Panc1 (cell line): ENCODE measurements at regions not wholly inside any gene's neighbourhood (a gene's known extent, or its start where the extent isn't known, plus 50 kb on each side); places are given as distances from the start of the nearest gene placed in this dataset.

Source experiments
- ATAC-seq: fragments of 200-7000 bp; cut with Tn5 transposase; 2 replicates; pipeline ENCODE4 v1.9.1; 2020; ENCODE audit warnings: mild to moderate bottlenecking, moderate library complexity
- BruUV-seq: library from RNA; stranded (reverse); fragments of 400-500 nt; replicated peaks from 2 replicates; lab custom pipeline; 2021; lab: Mats Ljungman, UMichigan
- CTCF ChIA-PET: fragments of 300-600 bp; sonication (Branson Sonifier 250); formaldehyde crosslinking; loops from one replicate; lab custom pipeline; 2022; ENCODE audit warnings: antibody characterized with exemption; lab: Charles Lee
- POLR2A ChIA-PET: fragments of 300-600 bp; sonication (Branson Sonifier 250); formaldehyde crosslinking; loops from one replicate; lab custom pipeline; 2022; ENCODE audit warnings: antibody characterized with exemption; lab: Charles Lee
- DNase-seq: peaks from one replicate; pipeline ENCODE4 v3.0.0-alpha.2; 2010; ENCODE audit warnings: low read depth, low spot score
- H3K27ac ChIP-seq: 2 replicates; pipeline ENCODE4 v1.5.1; 2011; ENCODE audit warnings: mild to moderate bottlenecking, low read length, inconsistent platforms
- H3K27me3 ChIP-seq: fragments of 200-500 bp; sonication (Bioruptor generic); 2 replicates; pipeline ENCODE4 v1.6.0; 2014; ENCODE audit warnings: low read length, inconsistent platforms; ENCODE audit not compliant: control insufficient read depth, insufficient read depth
- H3K36me3 ChIP-seq: fragments of 200-500 bp; sonication (Bioruptor generic); 2 replicates; pipeline ENCODE4 v1.5.1; 2014; ENCODE audit warnings: inconsistent platforms, mild to moderate bottlenecking, low read length, moderate library complexity; ENCODE audit not compliant: control insufficient read depth, insufficient read depth
- H3K4me1 ChIP-seq: 2 replicates; pipeline ENCODE4 v1.5.1; 2011; ENCODE audit warnings: inconsistent platforms, mild to moderate bottlenecking, low read length, moderate library complexity; ENCODE audit not compliant: control insufficient read depth, insufficient read depth
- H3K4me3 ChIP-seq, 2 experiments: 2 replicates each; pipeline ENCODE4 v1.5.1; 2011 to 2012; ENCODE audit warnings: low read depth in 2 of 2, low read length in 2 of 2, mild to moderate bottlenecking in 2 of 2, inconsistent platforms in 1 of 2, moderate library complexity in 1 of 2
- H3K9me3 ChIP-seq: fragments of 200-500 bp; sonication (Bioruptor generic); 2 replicates; pipeline ENCODE4 v1.5.1; 2014; ENCODE audit warnings: low read depth, mild to moderate bottlenecking, inconsistent platforms, low read length, moderate library complexity; ENCODE audit not compliant: control insufficient read depth, insufficient read depth
- POLR2AphosphoS5 ChIP-seq: IDR thresholded peaks from 2 replicates; pipeline ENCODE4 v1.6.1; 2012; ENCODE audit warnings: mild to moderate bottlenecking, low read depth, low read length, moderate library complexity
- SIN3A ChIP-seq: IDR thresholded peaks from 2 replicates; pipeline ENCODE4 v1.6.1; 2012; ENCODE audit warnings: low read depth, mild to moderate bottlenecking, low read length, moderate library complexity, borderline replicate concordance; ENCODE audit not compliant: insufficient read depth
- TCF7L2 ChIP-seq: IDR thresholded peaks from 2 replicates; pipeline ENCODE4 v1.6.1; 2011; ENCODE audit warnings: mild to moderate bottlenecking, low read depth, low read length, inconsistent platforms
- in situ Hi-C: cut with HindIII; loops from 2 replicates; pipeline ENCODE4 v1.10.0; 2016; ENCODE audit warnings: low sequenced_read_pairs, low pct_unique_long_range_greater_than_20kb
- intact Hi-C: fragments of 100-400 bp; cut with micrococcal nuclease; formaldehyde crosslinking; loops from one replicate; pipeline ENCODE4 v1.10.0; 2022; ENCODE audit not compliant: unreplicated experiment
- TF ChIP-seq, protein P1 (sequence below): fragments of 450-650 bp; IDR thresholded peaks from 2 replicates; pipeline ENCODE4 v1.5.1; 2017; ENCODE audit warnings: mild to moderate bottlenecking
- TF ChIP-seq, protein P2 (sequence below), 2 experiments: IDR thresholded peaks; 2 replicates each; pipeline ENCODE4 v1.6.1; 2011 to 2012; ENCODE audit warnings: low read depth in 2 of 2, control low read depth in 1 of 2, low read length in 1 of 2, mild to moderate bottlenecking in 1 of 2, moderate library complexity in 1 of 2; ENCODE audit not compliant: insufficient read depth in 1 of 2

GRCh38 chr14:34199585-34199984 is 248.7 kb upstream of the EGLN3 start:
- in situ Hi-C loops (no loop called here), intact Hi-C loops (no loop called here)
- DNase-seq (no peak), ATAC-seq (no peak)
- ChIA-PET POLR2A (no interaction called here), CTCF (interaction anchor here (0.7 kb wide), 1 partner anchor 86 kb away, joined by 12 read pairs; no protein-coding TSS in a partner anchor)
- Histone ChIP-seq H3K9me3 (no peaks in the 10 kb centered on the region), H3K36me3 (no peaks in the 10 kb centered on the region), H3K27ac (no peak overlapping the region), H3K4me3 (no peak overlapping the region), H3K27me3 (no peaks in the 10 kb centered on the region), H3K4me1 (no peaks in the 10 kb centered on the region)
- BruUV-seq = no TSS peak
- TF ChIP-seq, protein P1, sequence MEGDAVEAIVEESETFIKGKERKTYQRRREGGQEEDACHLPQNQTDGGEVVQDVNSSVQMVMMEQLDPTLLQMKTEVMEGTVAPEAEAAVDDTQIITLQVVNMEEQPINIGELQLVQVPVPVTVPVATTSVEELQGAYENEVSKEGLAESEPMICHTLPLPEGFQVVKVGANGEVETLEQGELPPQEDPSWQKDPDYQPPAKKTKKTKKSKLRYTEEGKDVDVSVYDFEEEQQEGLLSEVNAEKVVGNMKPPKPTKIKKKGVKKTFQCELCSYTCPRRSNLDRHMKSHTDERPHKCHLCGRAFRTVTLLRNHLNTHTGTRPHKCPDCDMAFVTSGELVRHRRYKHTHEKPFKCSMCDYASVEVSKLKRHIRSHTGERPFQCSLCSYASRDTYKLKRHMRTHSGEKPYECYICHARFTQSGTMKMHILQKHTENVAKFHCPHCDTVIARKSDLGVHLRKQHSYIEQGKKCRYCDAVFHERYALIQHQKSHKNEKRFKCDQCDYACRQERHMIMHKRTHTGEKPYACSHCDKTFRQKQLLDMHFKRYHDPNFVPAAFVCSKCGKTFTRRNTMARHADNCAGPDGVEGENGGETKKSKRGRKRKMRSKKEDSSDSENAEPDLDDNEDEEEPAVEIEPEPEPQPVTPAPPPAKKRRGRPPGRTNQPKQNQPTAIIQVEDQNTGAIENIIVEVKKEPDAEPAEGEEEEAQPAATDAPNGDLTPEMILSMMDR = no peak
- TF ChIP-seq POLR2AphosphoS5 (no peak), TCF7L2 (no peak), SIN3A (no peak)
- TF ChIP-seq, protein P2, sequence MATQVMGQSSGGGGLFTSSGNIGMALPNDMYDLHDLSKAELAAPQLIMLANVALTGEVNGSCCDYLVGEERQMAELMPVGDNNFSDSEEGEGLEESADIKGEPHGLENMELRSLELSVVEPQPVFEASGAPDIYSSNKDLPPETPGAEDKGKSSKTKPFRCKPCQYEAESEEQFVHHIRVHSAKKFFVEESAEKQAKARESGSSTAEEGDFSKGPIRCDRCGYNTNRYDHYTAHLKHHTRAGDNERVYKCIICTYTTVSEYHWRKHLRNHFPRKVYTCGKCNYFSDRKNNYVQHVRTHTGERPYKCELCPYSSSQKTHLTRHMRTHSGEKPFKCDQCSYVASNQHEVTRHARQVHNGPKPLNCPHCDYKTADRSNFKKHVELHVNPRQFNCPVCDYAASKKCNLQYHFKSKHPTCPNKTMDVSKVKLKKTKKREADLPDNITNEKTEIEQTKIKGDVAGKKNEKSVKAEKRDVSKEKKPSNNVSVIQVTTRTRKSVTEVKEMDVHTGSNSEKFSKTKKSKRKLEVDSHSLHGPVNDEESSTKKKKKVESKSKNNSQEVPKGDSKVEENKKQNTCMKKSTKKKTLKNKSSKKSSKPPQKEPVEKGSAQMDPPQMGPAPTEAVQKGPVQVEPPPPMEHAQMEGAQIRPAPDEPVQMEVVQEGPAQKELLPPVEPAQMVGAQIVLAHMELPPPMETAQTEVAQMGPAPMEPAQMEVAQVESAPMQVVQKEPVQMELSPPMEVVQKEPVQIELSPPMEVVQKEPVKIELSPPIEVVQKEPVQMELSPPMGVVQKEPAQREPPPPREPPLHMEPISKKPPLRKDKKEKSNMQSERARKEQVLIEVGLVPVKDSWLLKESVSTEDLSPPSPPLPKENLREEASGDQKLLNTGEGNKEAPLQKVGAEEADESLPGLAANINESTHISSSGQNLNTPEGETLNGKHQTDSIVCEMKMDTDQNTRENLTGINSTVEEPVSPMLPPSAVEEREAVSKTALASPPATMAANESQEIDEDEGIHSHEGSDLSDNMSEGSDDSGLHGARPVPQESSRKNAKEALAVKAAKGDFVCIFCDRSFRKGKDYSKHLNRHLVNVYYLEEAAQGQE (IDR thresholded peaks at IDR 0.05; ENCODE audit: insufficient read depth in 1 of 2, low read depth in 2 of 2, low read length in 1 of 2) = no peak

DNA sequence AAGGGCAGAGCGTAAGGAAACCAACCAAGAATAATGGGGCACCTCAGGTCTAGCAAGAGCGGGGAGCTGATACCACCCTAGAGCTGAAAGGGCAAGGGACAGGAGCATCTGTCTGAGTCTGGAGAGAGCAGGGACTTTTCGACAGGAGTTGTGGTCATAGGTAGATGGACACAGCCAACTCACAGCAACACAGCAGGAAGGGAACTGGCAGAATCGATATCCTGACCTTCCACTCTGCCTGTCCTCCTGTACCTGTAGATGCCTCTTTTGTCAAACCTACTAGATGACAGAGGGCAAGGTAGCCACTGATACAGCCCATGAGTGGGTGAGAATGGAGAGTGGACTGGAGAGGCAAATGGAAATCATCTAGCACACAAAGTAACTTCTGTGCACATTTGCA is 247.2 kb upstream of the EGLN3 start:
- ATAC-seq (no peak), DNase-seq (no peak)
- TF ChIP-seq, protein P1 = no peak
- no peak for TF ChIP-seq SIN3A
- TF ChIP-seq, protein P2 (IDR thresholded peaks at IDR 0.05; ENCODE audit: insufficient read depth in 1 of 2, low read depth in 2 of 2, low read length in 1 of 2) = no peak
- TF ChIP-seq TCF7L2 = no peak
- no peak for TF ChIP-seq POLR2AphosphoS5
- Histone ChIP-seq H3K36me3 (no peaks in the 10 kb centered on the region), H3K27me3 (no peaks in the 10 kb centered on the region), H3K4me3 (no peak overlapping the region), H3K9me3 (no peaks in the 10 kb centered on the region), H3K27ac (no peak overlapping the region), H3K4me1 (no peaks in the 10 kb centered on the region)
- intact Hi-C loops = no loop called here
- ChIA-PET CTCF (no interaction called here), POLR2A (no interaction called here)
- no TSS peak for BruUV-seq
- in situ Hi-C loops = no loop called here
